CD4-positive, alpha-beta T cell (primary cell): ENCODE measurements at regions not wholly inside any gene's neighbourhood (a gene's known extent, or its start where the extent isn't known, plus 50 kb on each side); places are given as distances from the start of the nearest gene placed in this dataset.

Experiments
- ATAC-seq: fragments of 200-7000 bp; cut with Tn5 transposase; one replicate; pipeline ENCODE4 v1.10.0; 2022; ENCODE audit warnings: mild to moderate bottlenecking; ENCODE audit not compliant: poor library complexity
- CTCF ChIA-PET: fragments of 350-600 bp; sonication (Branson Sonifier 250); formaldehyde crosslinking; loops from one replicate; lab custom pipeline; 2021; ENCODE audit warnings: antibody characterized with exemption, inconsistent platforms; lab: Charles Lee
- POLR2A ChIA-PET: fragments of 350-600 bp; sonication (Branson Sonifier 250); formaldehyde crosslinking; loops from one replicate; lab custom pipeline; 2021; ENCODE audit warnings: antibody characterized with exemption, inconsistent platforms; lab: Charles Lee
- DNase-seq, 14 experiments: peaks; one replicate each; pipeline ENCODE4 v3.0.0-alpha.2; 2013 to 2020; ENCODE audit warnings: mixed read lengths in 2 of 14
- H3K27ac ChIP-seq, 2 donors: one replicate each; pipeline versions ENCODE4 v1.5.1 to v1.7.0; 2013; ENCODE audit warnings: low read length in 2 of 2, low read depth in 1 of 2, mild to moderate bottlenecking in 1 of 2
- H3K27me3 ChIP-seq, 2 experiments: 1 replicate in 1 of 2; 2 replicates in 1 of 2; pipeline versions ENCODE4 v1.6.1 to v1.7.0; 2013; ENCODE audit warnings: low read length in 2 of 2, control low read depth in 1 of 2, mild to moderate bottlenecking in 1 of 2, moderate library complexity in 1 of 2; ENCODE audit not compliant: insufficient read depth in 2 of 2, control insufficient read depth in 1 of 2
- H3K36me3 ChIP-seq: one replicate; pipeline ENCODE4 v1.6.1; 2013; ENCODE audit warnings: low read length, control low read depth; ENCODE audit not compliant: insufficient read depth
- H3K4me1 ChIP-seq: one replicate; pipeline ENCODE4 v1.6.1; 2013; ENCODE audit warnings: low read length, control low read depth; ENCODE audit not compliant: insufficient read depth
- H3K4me3 ChIP-seq: one replicate; pipeline ENCODE4 v1.5.1; 2013; ENCODE audit warnings: mild to moderate bottlenecking, low read length, moderate library complexity
- H3K9me3 ChIP-seq, 2 experiments: 1 replicate in 1 of 2; 2 replicates in 1 of 2; pipeline versions ENCODE4 v1.6.1 to v1.7.0; 2013; ENCODE audit warnings: low read length in 2 of 2, mild to moderate bottlenecking in 2 of 2, control low read depth in 1 of 2, moderate library complexity in 1 of 2; ENCODE audit not compliant: control insufficient read depth in 1 of 2, insufficient read depth in 1 of 2
- H3K27ac Mint-ChIP-seq: one replicate; pipeline ENCODE4 v1.8.0; 2020; ENCODE audit warnings: mixed read lengths
- H3K27me3 Mint-ChIP-seq: one replicate; pipeline ENCODE4 v1.8.0; 2021; ENCODE audit warnings: mixed read lengths
- H3K36me3 Mint-ChIP-seq: one replicate; pipeline ENCODE4 v1.8.0; 2021; ENCODE audit warnings: low read depth, mixed read lengths
- H3K4me1 Mint-ChIP-seq: one replicate; pipeline ENCODE4 v1.8.0; 2021; ENCODE audit warnings: low read depth, mixed read lengths
- H3K4me3 Mint-ChIP-seq: one replicate; pipeline ENCODE4 v1.8.0; 2020; ENCODE audit warnings: mild to moderate bottlenecking, mixed read lengths
- H3K9me3 Mint-ChIP-seq: one replicate; pipeline ENCODE4 v1.8.0; 2020; ENCODE audit warnings: mixed read lengths
- intact Hi-C, 2 experiments: fragments of 100-400 bp; cut with DNase I in 1 of 2; cut with micrococcal nuclease in 1 of 2; formaldehyde crosslinking; loops; one replicate each; pipeline versions ENCODE4 v1.15.1 to v1.9.0; 2023 to 2025; cut with DNase I, micrococcal nuclease
- TF ChIP-seq, protein P1 (sequence below): fragments of 200-600 bp; IDR thresholded peaks from one replicate; pipeline ENCODE4 v1.8.0; 2022; ENCODE audit warnings: antibody characterized with exemption, mild to moderate bottlenecking

DNA sequence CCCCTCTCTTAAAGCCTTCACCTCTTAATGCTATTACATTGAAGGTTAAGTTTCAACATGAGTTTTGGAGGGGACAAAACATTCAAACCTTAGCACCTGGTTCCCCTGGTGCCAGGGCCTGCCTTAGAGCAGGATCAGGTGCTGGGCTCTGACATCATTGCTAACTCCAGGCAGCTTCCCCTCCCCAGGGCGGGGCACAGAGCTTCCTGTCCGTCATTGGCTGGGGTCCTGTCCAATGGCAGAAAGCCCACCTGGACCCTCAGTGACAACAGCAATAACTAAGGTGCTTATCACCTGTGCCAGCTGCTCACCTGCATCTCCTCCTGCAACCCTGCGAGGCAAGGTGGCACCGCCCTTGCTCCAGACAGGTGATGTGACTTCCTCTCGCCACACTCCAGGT is 177.4 kb downstream of the NSG2 start:
- Histone ChIP-seq H3K27ac (no peak overlapping the region), H3K9me3 (peaks cover 0 to 12% of the 10 kb centered on the region in 2 experiments), H3K4me1 (no peaks in the 10 kb centered on the region), H3K4me3 (no peak overlapping the region), H3K27me3 (no peaks in the 10 kb centered on the region), H3K36me3 (no peaks in the 10 kb centered on the region)
- Mint-ChIP-seq H3K36me3 (no peaks in the 10 kb centered on the region), H3K27me3 (peaks cover 25% of the 10 kb centered on the region), H3K27ac (no peak overlapping the region), H3K9me3 (no peaks in the 10 kb centered on the region), H3K4me1 (no peaks in the 10 kb centered on the region), H3K4me3 (no peak overlapping the region)
- POLR2A ChIA-PET = no interaction called here
- no peak for DNase-seq
- TF ChIP-seq, protein P1, sequence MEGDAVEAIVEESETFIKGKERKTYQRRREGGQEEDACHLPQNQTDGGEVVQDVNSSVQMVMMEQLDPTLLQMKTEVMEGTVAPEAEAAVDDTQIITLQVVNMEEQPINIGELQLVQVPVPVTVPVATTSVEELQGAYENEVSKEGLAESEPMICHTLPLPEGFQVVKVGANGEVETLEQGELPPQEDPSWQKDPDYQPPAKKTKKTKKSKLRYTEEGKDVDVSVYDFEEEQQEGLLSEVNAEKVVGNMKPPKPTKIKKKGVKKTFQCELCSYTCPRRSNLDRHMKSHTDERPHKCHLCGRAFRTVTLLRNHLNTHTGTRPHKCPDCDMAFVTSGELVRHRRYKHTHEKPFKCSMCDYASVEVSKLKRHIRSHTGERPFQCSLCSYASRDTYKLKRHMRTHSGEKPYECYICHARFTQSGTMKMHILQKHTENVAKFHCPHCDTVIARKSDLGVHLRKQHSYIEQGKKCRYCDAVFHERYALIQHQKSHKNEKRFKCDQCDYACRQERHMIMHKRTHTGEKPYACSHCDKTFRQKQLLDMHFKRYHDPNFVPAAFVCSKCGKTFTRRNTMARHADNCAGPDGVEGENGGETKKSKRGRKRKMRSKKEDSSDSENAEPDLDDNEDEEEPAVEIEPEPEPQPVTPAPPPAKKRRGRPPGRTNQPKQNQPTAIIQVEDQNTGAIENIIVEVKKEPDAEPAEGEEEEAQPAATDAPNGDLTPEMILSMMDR = no peak
- no peak for ATAC-seq
- CTCF ChIA-PET = no interaction called here
- intact Hi-C loops = no loop called here

DNA sequence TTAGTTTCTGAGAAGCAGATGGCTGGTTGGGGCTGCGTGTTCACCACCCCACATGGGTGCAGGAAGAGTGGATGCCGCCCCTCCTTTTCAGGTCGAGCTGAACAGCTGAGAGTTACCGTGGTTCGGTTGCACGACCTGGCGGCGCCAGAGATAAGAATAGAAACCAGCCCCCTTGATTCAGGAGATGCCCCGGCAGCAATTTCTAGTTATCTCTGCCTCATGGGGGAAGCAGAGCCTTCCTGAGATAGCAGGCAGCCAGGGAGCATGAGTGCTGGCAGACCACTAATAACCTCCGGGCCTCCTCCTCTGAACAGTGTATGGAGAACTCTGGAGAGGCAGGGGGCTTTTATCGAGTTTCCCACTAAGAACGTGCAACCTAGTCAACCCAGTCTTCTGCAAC is 177.8 kb downstream of the NSG2 start:
- Histone ChIP-seq H3K4me3 (no peak overlapping the region), H3K27me3 (no peaks in the 10 kb centered on the region), H3K27ac (no peak overlapping the region), H3K9me3 (peaks cover 0 to 12% of the 10 kb centered on the region in 2 experiments), H3K4me1 (no peaks in the 10 kb centered on the region), H3K36me3 (no peaks in the 10 kb centered on the region)
- peaks cover 25% of the 10 kb centered on the region for H3K27me3 Mint-ChIP-seq
- DNase-seq = no peak
- H3K9me3 Mint-ChIP-seq = no peaks in the 10 kb centered on the region
- ChIA-PET POLR2A (no interaction called here), CTCF (no interaction called here)
- intact Hi-C loops = no loop called here
- no peak for ATAC-seq
- no peaks in the 10 kb centered on the region for H3K4me1 Mint-ChIP-seq
- TF ChIP-seq, protein P1 = no peak
- H3K27ac Mint-ChIP-seq = no peak overlapping the region
- no peak overlapping the region for H3K4me3 Mint-ChIP-seq
- no peaks in the 10 kb centered on the region for H3K36me3 Mint-ChIP-seq

DNA sequence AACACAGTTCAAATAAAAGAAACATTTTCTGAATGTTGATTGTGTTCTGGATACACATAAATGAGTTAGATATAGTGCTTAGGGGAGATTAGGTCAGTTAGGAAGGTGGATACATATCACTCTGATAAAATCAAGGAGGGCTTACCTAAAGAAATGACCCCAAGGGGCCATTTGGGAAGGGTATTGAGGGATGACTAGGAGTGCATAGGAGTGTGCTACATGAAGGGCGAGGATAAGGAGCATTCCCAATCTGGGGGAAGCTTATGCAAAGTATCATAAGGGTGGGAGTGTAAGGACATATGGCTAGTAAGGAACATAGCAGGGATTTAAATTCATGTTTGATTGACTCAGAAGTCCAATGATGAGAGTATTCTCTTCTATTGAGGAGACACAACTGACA is 183.6 kb downstream of the NSG2 start:
- no peaks in the 10 kb centered on the region for H3K4me1 ChIP-seq
- POLR2A ChIA-PET = no interaction called here
- no peak for DNase-seq
- peaks cover 33% of the 10 kb centered on the region for H3K27me3 Mint-ChIP-seq
- no peaks in the 10 kb centered on the region for H3K4me1 Mint-ChIP-seq
- no peak for ATAC-seq
- no peaks in the 10 kb centered on the region for H3K27me3 ChIP-seq
- CTCF ChIA-PET = no interaction called here
- no peaks in the 10 kb centered on the region for H3K9me3 Mint-ChIP-seq
- TF ChIP-seq, protein P1 = no peak
- no peak overlapping the region for H3K4me3 ChIP-seq
- H3K36me3 ChIP-seq = no peaks in the 10 kb centered on the region
- intact Hi-C loops = no loop called here
- no peaks in the 10 kb centered on the region for H3K9me3 ChIP-seq
- no peak overlapping the region for H3K4me3 Mint-ChIP-seq
- H3K36me3 Mint-ChIP-seq = no peaks in the 10 kb centered on the region
- H3K27ac ChIP-seq = no peak overlapping the region
- no peak overlapping the region for H3K27ac Mint-ChIP-seq
